HG03520 (cell line): ENCODE measurements at regions not wholly inside any gene's neighbourhood (a gene's known extent, or its start where the extent isn't known, plus 50 kb on each side); places are given as distances from the start of the nearest gene placed in this dataset.
"Not testable (repeated sequence)": the region's sequence is repeated elsewhere in the genome, so short reads cannot be mapped to it uniquely, and the experiment has no call there.

Experiments used
- ATAC-seq: cut with Tn5 transposase; IDR thresholded peaks from one replicate; pipeline ENCODE4 v1.9.1; 2021; ENCODE audit warnings: mild to moderate bottlenecking, moderate library complexity; ENCODE audit not compliant: unreplicated experiment

GRCh38 chr19:27846944-27847343 lies 1366.0 kb downstream of the UQCRFS1 start:
- ATAC-seq = no peak

GRCh38 chr19:27844261-27844660 lies 1368.7 kb downstream of the UQCRFS1 start:
- no peak for ATAC-seq

- no peak for ATAC-seq
These were observed 1369.1 kb downstream of the UQCRFS1 start for GRCh38 chr19:27843861-27844260.

- no peak for ATAC-seq
These were observed 1379.9 kb downstream of the UQCRFS1 start for GRCh38 chr19:27833031-27833430.

GRCh38 chr19:27828829-27829228 lies 1384.1 kb downstream of the UQCRFS1 start:
- no peak for ATAC-seq

GRCh38 chr19:27824108-27824507 lies 1388.8 kb downstream of the UQCRFS1 start:
- no peak for ATAC-seq

DNA sequence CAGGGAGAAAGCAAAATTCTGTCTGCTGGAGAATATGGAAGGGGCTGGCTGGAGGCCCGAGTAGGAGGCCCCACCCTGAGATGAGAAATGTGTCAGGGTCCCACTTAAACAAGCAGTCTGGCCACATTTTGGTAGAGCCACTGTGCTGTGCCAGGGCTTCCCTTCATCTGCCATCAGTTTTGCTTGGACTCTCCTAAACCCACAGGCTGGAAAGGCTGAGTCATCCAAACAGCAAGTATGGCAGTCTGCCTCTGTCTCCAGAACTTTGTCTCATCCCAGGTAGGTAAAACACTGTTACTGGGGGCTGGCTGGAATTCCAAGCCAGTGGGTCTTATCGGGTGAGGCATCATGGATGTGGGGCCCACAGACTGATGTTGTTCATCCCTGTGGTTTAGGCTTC lies 1390.6 kb downstream of the UQCRFS1 start:
- ATAC-seq = no peak

GRCh38 chr19:27821418-27822018 lies 1391.4 kb downstream of the UQCRFS1 start:
- no peak for ATAC-seq

DNA sequence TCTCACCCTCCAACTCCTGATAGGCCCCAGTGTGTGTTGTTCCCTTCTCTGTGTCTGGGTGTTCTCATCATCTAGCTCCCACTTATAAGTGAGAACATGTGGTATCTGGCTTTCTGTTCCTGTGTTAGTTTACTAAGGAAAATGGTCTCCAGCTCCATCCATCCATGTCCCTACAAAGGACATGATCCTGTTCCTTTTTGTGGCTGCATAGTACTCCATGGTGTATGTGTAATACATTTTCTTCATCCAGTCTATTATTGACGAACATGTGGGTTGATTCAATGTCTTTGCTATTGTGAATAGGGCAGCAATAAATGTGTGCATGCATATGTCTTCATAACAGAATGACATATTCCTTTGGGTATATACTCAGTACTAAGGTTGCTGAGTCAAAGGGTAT lies 1397.0 kb downstream of the UQCRFS1 start:
- no peak for ATAC-seq

DNA sequence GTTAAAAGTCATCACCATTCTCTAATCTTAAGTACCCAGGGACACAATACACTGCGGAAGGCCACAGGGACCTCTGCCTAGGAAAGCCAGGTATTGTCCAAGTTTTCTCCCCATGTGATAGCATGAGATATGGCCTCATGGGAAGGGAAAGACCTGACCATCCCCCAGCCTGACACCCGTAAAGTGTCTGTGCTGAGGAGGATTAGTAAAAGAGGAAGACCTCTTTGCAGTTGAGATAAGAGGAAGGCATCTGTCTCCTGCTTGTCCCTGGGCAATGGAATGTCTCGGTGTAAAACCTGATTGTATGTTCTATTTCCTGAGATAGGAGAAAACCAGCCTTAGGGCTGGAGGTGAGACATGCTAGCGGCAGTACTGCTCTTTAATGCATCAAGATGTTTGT lies 1398.1 kb downstream of the UQCRFS1 start:
- ATAC-seq = not testable (repeated sequence)

- not testable (repeated sequence) for ATAC-seq
These were observed 1398.7 kb downstream of the UQCRFS1 start for GRCh38 chr19:27814274-27814673.

- no peak for ATAC-seq
These were observed 1406.4 kb downstream of the UQCRFS1 start for GRCh38 chr19:27806471-27807070.

GRCh38 chr19:27805848-27806247 lies 1407.1 kb downstream of the UQCRFS1 start:
- ATAC-seq = no peak

- ATAC-seq = not testable (repeated sequence)
These were observed 1410.7 kb downstream of the UQCRFS1 start for GRCh38 chr19:27802293-27802692.

DNA sequence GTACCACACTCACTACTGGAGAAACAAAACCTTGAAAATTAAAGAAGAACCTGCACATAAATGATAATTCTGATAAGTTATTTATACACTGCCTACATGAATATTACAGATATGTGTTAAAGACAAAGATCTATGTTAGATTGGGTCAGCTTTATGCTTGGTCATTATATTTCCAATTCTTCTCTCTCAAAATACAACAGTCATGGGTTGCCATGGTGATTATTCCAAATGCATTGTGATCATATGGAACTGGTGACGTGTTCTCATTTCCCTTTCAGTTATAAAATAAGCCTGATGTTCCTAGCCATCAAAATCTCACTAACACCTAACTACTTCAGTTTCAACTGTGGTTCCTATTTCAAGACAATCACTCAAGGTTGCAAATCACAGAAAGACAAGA lies 1416.4 kb downstream of the UQCRFS1 start:
- ATAC-seq = no peak

GRCh38 chr19:27796073-27796472 lies 1416.9 kb downstream of the UQCRFS1 start:
- no peak for ATAC-seq

DNA sequence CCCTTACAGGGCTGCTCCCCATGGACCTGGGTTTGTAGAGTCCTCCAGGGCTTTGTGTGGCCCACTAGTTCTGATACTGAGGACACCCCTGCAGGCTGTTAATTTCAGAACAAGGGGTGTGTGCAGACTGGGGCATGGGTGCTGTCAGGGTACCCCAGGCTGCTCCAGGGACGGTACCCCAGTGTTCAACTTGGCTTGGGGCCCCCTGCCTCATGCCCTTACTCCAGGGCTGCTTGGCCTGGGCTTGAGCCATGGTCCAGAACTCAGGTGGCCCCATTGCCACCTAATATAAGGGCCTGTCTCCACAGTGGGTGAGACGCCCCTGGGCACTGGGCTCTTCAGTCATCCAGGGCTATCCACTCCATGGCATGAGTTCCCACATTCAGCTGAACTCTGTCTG lies 1417.6 kb downstream of the UQCRFS1 start:
- ATAC-seq = no peak

DNA sequence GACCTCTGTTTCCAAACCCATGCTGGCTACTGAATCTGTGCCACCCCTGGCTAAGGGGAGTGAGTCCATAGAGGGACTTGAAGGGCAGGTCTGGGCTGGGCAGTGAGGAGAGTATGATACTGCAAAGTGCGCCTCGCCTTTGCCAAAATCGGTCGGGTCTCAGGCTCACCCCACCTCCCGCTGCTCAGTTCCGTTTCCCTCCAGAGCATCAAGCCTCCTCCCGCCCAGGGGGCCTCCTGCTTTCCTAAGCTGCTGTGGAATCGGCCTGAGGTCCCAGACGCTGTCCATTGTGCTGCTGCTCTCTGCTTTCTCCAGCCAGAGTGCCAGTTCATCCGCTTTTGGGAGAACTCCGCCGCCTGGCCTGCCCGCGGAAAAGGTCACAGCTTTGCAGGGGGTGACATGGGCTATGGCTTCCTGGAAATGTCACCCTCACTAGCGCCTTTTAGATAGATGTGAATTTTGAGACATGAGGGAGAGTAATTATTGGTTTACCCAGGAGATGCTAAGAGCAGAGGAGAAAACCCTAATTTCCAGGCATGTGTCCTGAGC lies 1418.4 kb downstream of the UQCRFS1 start:
- peak; percentile 0 for ATAC-seq

DNA sequence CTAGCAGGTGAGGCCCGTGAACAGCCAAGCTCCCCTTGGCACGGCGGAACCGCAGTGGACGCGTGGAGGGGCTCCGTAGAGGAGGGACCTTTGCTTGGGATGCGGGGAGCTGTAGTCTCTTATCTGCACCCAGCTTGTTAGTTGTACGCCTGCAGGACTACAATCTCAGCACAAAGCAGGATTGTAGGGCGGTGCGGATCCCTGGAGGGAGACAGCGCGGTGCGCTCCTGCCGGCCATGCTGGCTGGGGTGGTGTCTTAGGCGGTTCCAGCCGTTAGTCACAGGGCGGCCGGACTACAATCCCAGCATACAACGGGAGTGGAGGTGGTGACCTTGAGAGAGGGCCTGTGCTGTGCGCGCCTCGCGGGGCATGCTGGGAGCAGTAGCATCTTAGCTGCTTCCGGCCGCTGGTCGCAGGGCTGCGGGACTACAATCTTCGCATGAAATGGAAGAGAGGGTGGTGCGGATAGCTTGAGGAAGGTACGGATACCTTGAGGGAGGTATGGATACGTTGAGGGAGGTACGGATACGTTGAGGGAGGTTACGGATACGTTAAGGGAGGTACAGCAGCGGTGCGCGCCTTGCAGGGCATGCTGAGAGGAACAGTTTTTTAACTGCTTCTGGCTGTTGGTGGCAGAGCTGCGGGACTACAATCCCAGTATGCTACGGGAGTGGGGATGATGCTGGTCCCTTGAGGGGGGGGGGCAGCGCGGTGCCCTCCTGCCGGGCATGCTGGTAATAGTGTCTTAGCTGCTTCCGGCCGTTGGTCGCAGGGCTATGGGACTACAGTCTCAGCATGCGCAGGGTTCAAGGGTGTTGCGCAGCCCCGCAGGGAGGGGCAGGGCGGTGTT lies 1419.1 kb downstream of the UQCRFS1 start:
- peak; percentile 95 for ATAC-seq

DNA sequence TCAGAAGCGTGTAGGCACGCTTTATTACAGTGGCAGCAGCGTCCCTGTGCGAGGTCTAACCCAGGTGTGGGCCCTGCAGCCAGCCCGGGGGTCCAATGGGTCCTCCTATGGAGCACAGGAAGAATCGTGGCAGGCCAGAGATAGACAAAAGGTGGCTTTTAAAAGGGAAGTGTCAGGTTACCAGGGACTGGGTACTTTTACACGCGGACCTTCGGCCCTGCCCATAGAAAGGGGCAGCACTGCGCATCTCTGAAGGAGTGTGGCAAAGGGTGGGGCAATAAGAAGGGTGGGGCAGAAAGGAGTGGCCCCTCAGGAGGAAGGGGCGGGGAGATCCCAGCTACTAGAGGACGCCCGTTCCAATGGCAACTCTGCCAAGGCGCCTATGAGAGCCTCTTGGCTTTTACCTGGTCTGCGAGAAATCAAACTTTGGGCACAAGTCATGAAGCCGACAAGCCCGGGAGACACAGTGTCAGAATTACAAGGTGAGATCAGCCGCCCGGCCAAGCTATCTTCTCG lies 1419.8 kb downstream of the UQCRFS1 start:
- peak; percentile 43 for ATAC-seq

- ATAC-seq = no peak
These were observed 1420.3 kb downstream of the UQCRFS1 start for GRCh38 chr19:27792576-27793127.
